BE2C (cell line): ENCODE measurements at regions not wholly inside any gene's neighbourhood (a gene's known extent, or its start where the extent isn't known, plus 50 kb on each side); places are given as distances from the start of the nearest gene placed in this dataset.

Experiments used
- DNase-seq: peaks from one replicate; pipeline ENCODE4 v3.0.0-alpha.2; 2020
- H3K27me3 ChIP-seq: fragments of 250-450 bp; sonication (Bioruptor Pico); 2 replicates; pipeline ENCODE4 v1.5.1; 2020; ENCODE audit warnings: mild to moderate bottlenecking
- H3K36me3 ChIP-seq: fragments of 250-450 bp; sonication (Bioruptor Pico); 2 replicates; pipeline ENCODE4 v1.5.1; 2020; ENCODE audit warnings: mild to moderate bottlenecking
- H3K4me1 ChIP-seq: fragments of 250-450 bp; sonication (Bioruptor Pico); 2 replicates; pipeline ENCODE4 v1.5.1; 2020
- H3K4me3 ChIP-seq: 2 replicates; pipeline ENCODE4 v1.5.1; 2011; ENCODE audit warnings: low read depth, low read length
- H3K9me3 ChIP-seq: fragments of 250-450 bp; sonication (Bioruptor Pico); 2 replicates; pipeline ENCODE4 v1.5.1; 2020
- CTCF ChIP-seq: IDR thresholded peaks from 2 replicates; pipeline ENCODE4 v1.5.1; 2012; ENCODE audit warnings: mild to moderate bottlenecking, low read depth, low read length

GRCh38 chr9:109937861-109938453, 158.0 kb downstream of the PALM2AKAP2 start:
- Histone ChIP-seq H3K4me1 (no peaks in the 10 kb centered on the region), H3K9me3 (no peaks in the 10 kb centered on the region), H3K36me3 (no peaks in the 10 kb centered on the region), H3K27me3 (no peaks in the 10 kb centered on the region), H3K4me3 (no peak overlapping the region)
- no peak for DNase-seq
- no peak for TF ChIP-seq CTCF

GRCh38 chr9:109939698-109940342, 159.8 kb downstream of the PALM2AKAP2 start:
- DNase-seq, result no peak
- H3K9me3 ChIP-seq, result no peaks in the 10 kb centered on the region
- no peak for TF ChIP-seq CTCF

GRCh38 chr9:109940561-109940960, 160.6 kb downstream of the PALM2AKAP2 start:
- Histone ChIP-seq H3K4me1 (no peaks in the 10 kb centered on the region), H3K27me3 (no peaks in the 10 kb centered on the region), H3K36me3 (no peaks in the 10 kb centered on the region), H3K9me3 (no peaks in the 10 kb centered on the region), H3K4me3 (no peak overlapping the region)
- TF ChIP-seq CTCF, result no peak
- DNase-seq, result no peak

More at GRCh38 chr9:109939698-109940342, 159.8 kb downstream of the PALM2AKAP2 start:
- no peaks in the 10 kb centered on the region for H3K4me1 ChIP-seq
- H3K36me3 ChIP-seq, result no peaks in the 10 kb centered on the region
- no peak overlapping the region for H3K4me3 ChIP-seq
- no peaks in the 10 kb centered on the region for H3K27me3 ChIP-seq

GRCh38 chr9:109941771-109942170, 161.8 kb downstream of the PALM2AKAP2 start:
- H3K9me3 ChIP-seq, result no peaks in the 10 kb centered on the region

GRCh38 chr9:109945573-109945972, 165.6 kb downstream of the PALM2AKAP2 start:
- no peak overlapping the region for H3K4me3 ChIP-seq
- H3K4me1 ChIP-seq, result no peaks in the 10 kb centered on the region
- no peaks in the 10 kb centered on the region for H3K36me3 ChIP-seq
- H3K9me3 ChIP-seq, result no peaks in the 10 kb centered on the region
- TF ChIP-seq CTCF, result no peak
- H3K27me3 ChIP-seq, result 0 out of 2 replicates have a peak, but pooled peaks cover 3% of the 10 kb centered on the region
- DNase-seq, result no peak

More at GRCh38 chr9:109941771-109942170, 161.8 kb downstream of the PALM2AKAP2 start:
- Histone ChIP-seq H3K4me1 (no peaks in the 10 kb centered on the region), H3K36me3 (no peaks in the 10 kb centered on the region), H3K27me3 (no peaks in the 10 kb centered on the region), H3K4me3 (no peak overlapping the region)
- no peak for TF ChIP-seq CTCF
- DNase-seq, result no peak

GRCh38 chr9:109948453-109948852, 168.5 kb downstream of the PALM2AKAP2 start:
- DNase-seq, result no peak
- H3K4me1 ChIP-seq, result no peaks in the 10 kb centered on the region
- H3K9me3 ChIP-seq, result no peaks in the 10 kb centered on the region
- TF ChIP-seq CTCF, result no peak
- H3K36me3 ChIP-seq, result no peaks in the 10 kb centered on the region
- no peak overlapping the region for H3K4me3 ChIP-seq
- H3K27me3 ChIP-seq, result 0 out of 2 replicates have a peak, but pooled peaks cover 3% of the 10 kb centered on the region
